SK-N-SH treated with all-trans-retinoic acid at 6 μM for 48 hours (cell line): ENCODE measurements at regions not wholly inside any gene's neighbourhood (a gene's known extent, or its start where the extent isn't known, plus 50 kb on each side); places are given as distances from the start of the nearest gene placed in this dataset.

Experiments used
- ATAC-seq: fragments of 200-7000 bp; cut with Tn5 transposase; 3 replicates; pipeline ENCODE4 v1.9.1; 2020; ENCODE audit warnings: mild to moderate bottlenecking, moderate library complexity
- ARNTL ChIP-seq: fragments of 450-650 bp; formaldehyde crosslinking; IDR thresholded peaks from 2 replicates; pipeline ENCODE4 v1.5.0; 2020; ENCODE audit warnings: low read depth, mild to moderate bottlenecking, moderate library complexity, borderline replicate concordance
- BACH2 ChIP-seq: fragments of 250-450 bp; sonication (Bioruptor Pico); IDR thresholded peaks from 2 replicates; pipeline ENCODE4 v1.9.0; 2021; ENCODE audit warnings: mild to moderate bottlenecking, borderline replicate concordance
- CSDC2 ChIP-seq: fragments of 250-450 bp; sonication (Bioruptor Pico); IDR thresholded peaks from 2 replicates; pipeline ENCODE4 v1.5.0; 2020; ENCODE audit warnings: mild to moderate bottlenecking, moderate library complexity
- ESRRG ChIP-seq: fragments of 250-450 bp; sonication (Bioruptor Pico); IDR thresholded peaks from 2 replicates; pipeline ENCODE4 v1.6.1; 2021; ENCODE audit warnings: mild to moderate bottlenecking
- GLIS3 ChIP-seq: fragments of 250-450 bp; sonication (Bioruptor Pico); IDR thresholded peaks from 2 replicates; pipeline ENCODE4 v1.5.0; 2020; ENCODE audit warnings: mild to moderate bottlenecking, moderate library complexity
- ISL1 ChIP-seq: fragments of 250-450 bp; sonication (Bioruptor Pico); IDR thresholded peaks from 2 replicates; pipeline ENCODE4 v2.1.2; 2022; ENCODE audit warnings: mild to moderate bottlenecking, moderate library complexity
- OSR1 ChIP-seq: fragments of 250-450 bp; sonication (Bioruptor Pico); IDR thresholded peaks from 2 replicates; pipeline ENCODE4 v1.8.0; 2022; ENCODE audit warnings: moderate library complexity, mild to moderate bottlenecking, inconsistent platforms
- PPARA ChIP-seq: fragments of 250-450 bp; sonication (Bioruptor Pico); IDR thresholded peaks from 2 replicates; pipeline ENCODE4 v1.5.0; 2020; ENCODE audit warnings: mild to moderate bottlenecking, borderline replicate concordance
- TOX ChIP-seq: fragments of 250-450 bp; sonication (Bioruptor Pico); IDR thresholded peaks from 2 replicates; pipeline ENCODE4 v1.8.0; 2021; ENCODE audit warnings: mild to moderate bottlenecking, moderate library complexity, borderline replicate concordance
- ZC3H10 ChIP-seq: fragments of 250-450 bp; sonication (Bioruptor Pico); IDR thresholded peaks from 2 replicates; pipeline ENCODE4 v1.5.1; 2021; ENCODE audit warnings: mild to moderate bottlenecking, moderate library complexity
- ZFP3 ChIP-seq: fragments of 250-450 bp; sonication (Bioruptor Pico); IDR thresholded peaks from 2 replicates; pipeline ENCODE4 v1.5.0; 2020; ENCODE audit warnings: mild to moderate bottlenecking, moderate library complexity
- ZFP30 ChIP-seq: fragments of 450-650 bp; formaldehyde crosslinking; IDR thresholded peaks from 2 replicates; pipeline ENCODE4 v1.5.0; 2022; ENCODE audit warnings: mild to moderate bottlenecking, moderate library complexity
- ZNF565 ChIP-seq: fragments of 450-650 bp; formaldehyde crosslinking; conservative IDR thresholded peaks from 2 replicates; pipeline ENCODE4 v1.5.0; 2020; ENCODE audit warnings: low read depth, mild to moderate bottlenecking, moderate library complexity
- TF ChIP-seq, protein P1 (sequence below): fragments of 250-450 bp; sonication (Bioruptor Pico); IDR thresholded peaks from 2 replicates; pipeline ENCODE4 v1.5.1; 2020; ENCODE audit warnings: low read depth, mild to moderate bottlenecking, moderate library complexity
- TF ChIP-seq, protein P2 (sequence below): fragments of 250-450 bp; sonication (Bioruptor Pico); IDR thresholded peaks from 2 replicates; pipeline ENCODE4 v1.5.0; 2020; ENCODE audit warnings: mild to moderate bottlenecking, moderate library complexity
- TF ChIP-seq, protein P3 (sequence below): fragments of 250-450 bp; sonication (Bioruptor Pico); IDR thresholded peaks from 2 replicates; pipeline ENCODE4 v1.8.0; 2020; ENCODE audit warnings: mild to moderate bottlenecking, moderate library complexity, borderline replicate concordance
- TF ChIP-seq, protein P4 (sequence below): fragments of 250-450 bp; sonication (Bioruptor Pico); IDR thresholded peaks from 2 replicates; pipeline ENCODE4 v1.8.0; 2021; ENCODE audit warnings: low read depth, mild to moderate bottlenecking, moderate library complexity, borderline replicate concordance
- TF ChIP-seq, protein P5 (sequence below): fragments of 250-450 bp; sonication (Bioruptor Pico); IDR thresholded peaks from 2 replicates; pipeline ENCODE4 v1.5.1; 2021; ENCODE audit warnings: mild to moderate bottlenecking, moderate library complexity

DNA sequence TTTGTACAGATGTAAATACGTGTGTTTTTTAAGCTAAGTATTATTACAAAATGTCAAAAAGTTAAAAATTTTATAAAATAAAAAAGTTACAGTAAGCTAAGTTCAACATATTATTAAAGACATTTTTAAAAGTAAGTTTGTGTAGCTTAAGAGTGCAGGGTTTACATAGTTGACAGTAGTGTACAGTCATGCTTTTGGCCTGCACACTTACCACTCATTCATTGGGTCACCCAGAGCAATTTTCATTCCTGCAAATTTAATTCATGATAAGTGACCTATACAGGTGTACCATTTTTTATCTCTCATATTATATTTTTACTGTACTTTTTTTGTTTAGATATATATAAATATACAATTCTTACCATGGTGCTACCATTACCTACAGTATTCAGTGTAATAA lies 769.9 kb upstream of the SLITRK6 start:
- TF ChIP-seq BACH2 (no peak), ESRRG (CRISPR knock-in tag) (no peak), ISL1 (CRISPR knock-in tag) (no peak), ZC3H10 (CRISPR knock-in tag) (no peak), ARNTL (CRISPR knock-in tag) (no peak), TOX (CRISPR knock-in tag) (no peak), CSDC2 (CRISPR knock-in tag) (no peak), PPARA (CRISPR knock-in tag) (no peak), GLIS3 (CRISPR knock-in tag) (no peak), ZFP30 (CRISPR knock-in tag) (no peak), OSR1 (CRISPR knock-in tag) (no peak)
- TF ChIP-seq, protein P1, sequence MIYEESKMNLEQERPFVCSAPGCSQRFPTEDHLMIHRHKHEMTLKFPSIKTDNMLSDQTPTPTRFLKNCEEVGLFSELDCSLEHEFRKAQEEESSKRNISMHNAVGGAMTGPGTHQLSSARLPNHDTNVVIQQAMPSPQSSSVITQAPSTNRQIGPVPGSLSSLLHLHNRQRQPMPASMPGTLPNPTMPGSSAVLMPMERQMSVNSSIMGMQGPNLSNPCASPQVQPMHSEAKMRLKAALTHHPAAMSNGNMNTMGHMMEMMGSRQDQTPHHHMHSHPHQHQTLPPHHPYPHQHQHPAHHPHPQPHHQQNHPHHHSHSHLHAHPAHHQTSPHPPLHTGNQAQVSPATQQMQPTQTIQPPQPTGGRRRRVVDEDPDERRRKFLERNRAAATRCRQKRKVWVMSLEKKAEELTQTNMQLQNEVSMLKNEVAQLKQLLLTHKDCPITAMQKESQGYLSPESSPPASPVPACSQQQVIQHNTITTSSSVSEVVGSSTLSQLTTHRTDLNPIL (CRISPR knock-in tag), result no peak
- TF ChIP-seq, protein P2, sequence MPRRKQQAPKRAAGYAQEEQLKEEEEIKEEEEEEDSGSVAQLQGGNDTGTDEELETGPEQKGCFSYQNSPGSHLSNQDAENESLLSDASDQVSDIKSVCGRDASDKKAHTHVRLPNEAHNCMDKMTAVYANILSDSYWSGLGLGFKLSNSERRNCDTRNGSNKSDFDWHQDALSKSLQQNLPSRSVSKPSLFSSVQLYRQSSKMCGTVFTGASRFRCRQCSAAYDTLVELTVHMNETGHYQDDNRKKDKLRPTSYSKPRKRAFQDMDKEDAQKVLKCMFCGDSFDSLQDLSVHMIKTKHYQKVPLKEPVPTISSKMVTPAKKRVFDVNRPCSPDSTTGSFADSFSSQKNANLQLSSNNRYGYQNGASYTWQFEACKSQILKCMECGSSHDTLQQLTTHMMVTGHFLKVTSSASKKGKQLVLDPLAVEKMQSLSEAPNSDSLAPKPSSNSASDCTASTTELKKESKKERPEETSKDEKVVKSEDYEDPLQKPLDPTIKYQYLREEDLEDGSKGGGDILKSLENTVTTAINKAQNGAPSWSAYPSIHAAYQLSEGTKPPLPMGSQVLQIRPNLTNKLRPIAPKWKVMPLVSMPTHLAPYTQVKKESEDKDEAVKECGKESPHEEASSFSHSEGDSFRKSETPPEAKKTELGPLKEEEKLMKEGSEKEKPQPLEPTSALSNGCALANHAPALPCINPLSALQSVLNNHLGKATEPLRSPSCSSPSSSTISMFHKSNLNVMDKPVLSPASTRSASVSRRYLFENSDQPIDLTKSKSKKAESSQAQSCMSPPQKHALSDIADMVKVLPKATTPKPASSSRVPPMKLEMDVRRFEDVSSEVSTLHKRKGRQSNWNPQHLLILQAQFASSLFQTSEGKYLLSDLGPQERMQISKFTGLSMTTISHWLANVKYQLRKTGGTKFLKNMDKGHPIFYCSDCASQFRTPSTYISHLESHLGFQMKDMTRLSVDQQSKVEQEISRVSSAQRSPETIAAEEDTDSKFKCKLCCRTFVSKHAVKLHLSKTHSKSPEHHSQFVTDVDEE (CRISPR knock-in tag), result no peak
- TF ChIP-seq, protein P3, sequence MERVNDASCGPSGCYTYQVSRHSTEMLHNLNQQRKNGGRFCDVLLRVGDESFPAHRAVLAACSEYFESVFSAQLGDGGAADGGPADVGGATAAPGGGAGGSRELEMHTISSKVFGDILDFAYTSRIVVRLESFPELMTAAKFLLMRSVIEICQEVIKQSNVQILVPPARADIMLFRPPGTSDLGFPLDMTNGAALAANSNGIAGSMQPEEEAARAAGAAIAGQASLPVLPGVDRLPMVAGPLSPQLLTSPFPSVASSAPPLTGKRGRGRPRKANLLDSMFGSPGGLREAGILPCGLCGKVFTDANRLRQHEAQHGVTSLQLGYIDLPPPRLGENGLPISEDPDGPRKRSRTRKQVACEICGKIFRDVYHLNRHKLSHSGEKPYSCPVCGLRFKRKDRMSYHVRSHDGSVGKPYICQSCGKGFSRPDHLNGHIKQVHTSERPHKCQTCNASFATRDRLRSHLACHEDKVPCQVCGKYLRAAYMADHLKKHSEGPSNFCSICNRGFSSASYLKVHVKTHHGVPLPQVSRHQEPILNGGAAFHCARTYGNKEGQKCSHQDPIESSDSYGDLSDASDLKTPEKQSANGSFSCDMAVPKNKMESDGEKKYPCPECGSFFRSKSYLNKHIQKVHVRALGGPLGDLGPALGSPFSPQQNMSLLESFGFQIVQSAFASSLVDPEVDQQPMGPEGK (CRISPR knock-in tag), result no peak
- TF ChIP-seq, protein P4, sequence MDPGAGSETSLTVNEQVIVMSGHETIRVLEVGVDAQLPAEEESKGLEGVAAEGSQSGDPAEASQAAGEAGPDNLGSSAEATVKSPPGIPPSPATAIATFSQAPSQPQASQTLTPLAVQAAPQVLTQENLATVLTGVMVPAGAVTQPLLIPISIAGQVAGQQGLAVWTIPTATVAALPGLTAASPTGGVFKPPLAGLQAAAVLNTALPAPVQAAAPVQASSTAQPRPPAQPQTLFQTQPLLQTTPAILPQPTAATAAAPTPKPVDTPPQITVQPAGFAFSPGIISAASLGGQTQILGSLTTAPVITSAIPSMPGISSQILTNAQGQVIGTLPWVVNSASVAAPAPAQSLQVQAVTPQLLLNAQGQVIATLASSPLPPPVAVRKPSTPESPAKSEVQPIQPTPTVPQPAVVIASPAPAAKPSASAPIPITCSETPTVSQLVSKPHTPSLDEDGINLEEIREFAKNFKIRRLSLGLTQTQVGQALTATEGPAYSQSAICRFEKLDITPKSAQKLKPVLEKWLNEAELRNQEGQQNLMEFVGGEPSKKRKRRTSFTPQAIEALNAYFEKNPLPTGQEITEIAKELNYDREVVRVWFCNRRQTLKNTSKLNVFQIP (CRISPR knock-in tag), result no peak
- TF ChIP-seq, protein P5, sequence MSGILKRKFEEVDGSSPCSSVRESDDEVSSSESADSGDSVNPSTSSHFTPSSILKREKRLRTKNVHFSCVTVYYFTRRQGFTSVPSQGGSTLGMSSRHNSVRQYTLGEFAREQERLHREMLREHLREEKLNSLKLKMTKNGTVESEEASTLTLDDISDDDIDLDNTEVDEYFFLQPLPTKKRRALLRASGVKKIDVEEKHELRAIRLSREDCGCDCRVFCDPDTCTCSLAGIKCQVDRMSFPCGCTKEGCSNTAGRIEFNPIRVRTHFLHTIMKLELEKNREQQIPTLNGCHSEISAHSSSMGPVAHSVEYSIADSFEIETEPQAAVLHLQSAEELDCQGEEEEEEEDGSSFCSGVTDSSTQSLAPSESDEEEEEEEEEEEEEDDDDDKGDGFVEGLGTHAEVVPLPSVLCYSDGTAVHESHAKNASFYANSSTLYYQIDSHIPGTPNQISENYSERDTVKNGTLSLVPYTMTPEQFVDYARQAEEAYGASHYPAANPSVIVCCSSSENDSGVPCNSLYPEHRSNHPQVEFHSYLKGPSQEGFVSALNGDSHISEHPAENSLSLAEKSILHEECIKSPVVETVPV, result no peak
- TF ChIP-seq, all 23 proteins: peak for 0
- no peak for ATAC-seq

DNA sequence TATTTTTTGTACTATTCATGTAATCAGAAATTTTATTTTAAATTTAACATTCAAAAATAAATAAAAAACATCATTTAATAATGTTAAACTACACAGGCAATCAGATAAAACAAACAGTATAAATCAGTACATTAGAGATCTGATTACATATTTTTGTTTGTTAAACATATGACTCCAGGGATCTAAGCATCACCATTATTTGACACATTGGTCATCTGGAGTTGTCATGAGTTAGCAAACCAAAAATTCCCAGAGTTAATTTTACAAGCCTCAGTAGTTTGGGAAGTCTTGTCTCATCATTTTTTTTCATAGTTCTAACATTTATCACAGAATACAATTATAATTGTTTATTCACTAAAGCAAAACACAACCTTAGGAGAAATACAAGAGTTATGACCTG lies 770.8 kb upstream of the SLITRK6 start:
- ATAC-seq, result no peak
- TF ChIP-seq BACH2 (no peak), ARNTL (CRISPR knock-in tag) (no peak)
- TF ChIP-seq, protein P3 (CRISPR knock-in tag), result no peak
- TF ChIP-seq, protein P4 (CRISPR knock-in tag), result no peak

DNA sequence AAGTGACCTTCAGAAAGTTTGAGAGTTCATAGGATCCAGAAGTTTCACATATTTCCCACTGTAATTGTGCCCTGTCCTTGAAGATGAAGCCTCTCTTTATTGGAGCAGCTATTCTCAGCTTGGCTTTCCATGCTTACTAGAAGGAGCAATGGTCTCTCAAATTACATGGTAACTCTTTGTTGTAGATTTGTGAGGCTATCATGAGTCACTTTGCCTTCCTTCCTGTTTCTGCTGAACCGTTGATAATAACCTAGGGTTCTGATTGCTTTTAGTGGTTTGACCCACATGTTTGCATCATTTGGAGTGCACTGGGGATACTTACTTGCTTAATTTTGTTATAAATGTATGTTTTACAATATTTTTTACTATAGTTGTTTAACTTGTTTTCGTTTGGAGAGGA lies 772.9 kb upstream of the SLITRK6 start:
- ATAC-seq, result peak; percentile 71
- TF ChIP-seq, protein P5, result no peak
- TF ChIP-seq TOX (CRISPR knock-in tag) (no peak), GLIS3 (CRISPR knock-in tag) (no peak), ESRRG (CRISPR knock-in tag) (no peak), ZFP30 (CRISPR knock-in tag) (no peak), ZC3H10 (CRISPR knock-in tag) (no peak), ZFP3 (CRISPR knock-in tag) (no peak), ZNF565 (no peak), ISL1 (CRISPR knock-in tag) (no peak)
- TF ChIP-seq, protein P1 (CRISPR knock-in tag), result no peak
- TF ChIP-seq, protein P4 (CRISPR knock-in tag), result no peak
